Endodermal cell (in vitro differentiated cells): ENCODE measurements at regions not wholly inside any gene's neighbourhood (a gene's known extent, or its start where the extent isn't known, plus 50 kb on each side); places are given as distances from the start of the nearest gene placed in this dataset.

Source experiments
- DNase-seq: peaks from one replicate; pipeline ENCODE4 v3.0.0-alpha.2; 2017
- H3K27ac ChIP-seq: 2 replicates; pipeline ENCODE4 v1.5.1; 2013; ENCODE audit warnings: mild to moderate bottlenecking, low read depth, low read length, moderate library complexity
- H3K27me3 ChIP-seq: 2 replicates; pipeline ENCODE4 v1.6.1; 2013; ENCODE audit warnings: mild to moderate bottlenecking, low read length, moderate library complexity; ENCODE audit not compliant: insufficient read depth, control insufficient read depth, poor library complexity, severe bottlenecking
- H3K36me3 ChIP-seq: 2 replicates; pipeline ENCODE4 v1.7.0; 2013; ENCODE audit warnings: mild to moderate bottlenecking, low read length, moderate library complexity; ENCODE audit not compliant: control insufficient read depth, insufficient read depth
- H3K4me1 ChIP-seq: one replicate; pipeline ENCODE4 v1.7.0; 2013; ENCODE audit warnings: low read length; ENCODE audit not compliant: control insufficient read depth, insufficient read depth
- H3K4me3 ChIP-seq: 2 replicates; pipeline ENCODE4 v1.5.1; 2013; ENCODE audit warnings: mild to moderate bottlenecking, low read length, moderate library complexity
- H3K9ac ChIP-seq: 2 replicates; pipeline ENCODE4 v1.6.1; 2013; ENCODE audit warnings: mild to moderate bottlenecking, low read length, moderate library complexity; ENCODE audit not compliant: poor library complexity, severe bottlenecking; ENCODE audit errors: extremely low read depth
- H3K9me3 ChIP-seq: 2 replicates; pipeline ENCODE4 v1.6.1; 2013; ENCODE audit warnings: mild to moderate bottlenecking, low read length, moderate library complexity; ENCODE audit not compliant: control insufficient read depth
- H3K27ac Mint-ChIP-seq: 2 replicates; pipeline ENCODE4 v1.8.0; 2020; ENCODE audit warnings: mixed read lengths
- H3K27me3 Mint-ChIP-seq: 2 replicates; pipeline ENCODE4 v1.8.0; 2021; ENCODE audit warnings: mild to moderate bottlenecking, mixed read lengths; ENCODE audit not compliant: insufficient read depth
- H3K36me3 Mint-ChIP-seq: 2 replicates; pipeline ENCODE4 v1.8.0; 2020; ENCODE audit warnings: low read depth, mixed read lengths
- H3K4me1 Mint-ChIP-seq: 2 replicates; pipeline ENCODE4 v1.8.0; 2020; ENCODE audit warnings: mixed read lengths
- H3K4me3 Mint-ChIP-seq: 2 replicates; pipeline ENCODE4 v1.8.0; 2020; ENCODE audit warnings: mild to moderate bottlenecking, moderate library complexity, mixed read lengths
- H3K9me3 Mint-ChIP-seq: 2 replicates; pipeline ENCODE4 v1.8.0; 2020; ENCODE audit warnings: mild to moderate bottlenecking, mixed read lengths
- CTCF ChIP-seq: fragments of 200-600 bp; sonication (generic); conservative IDR thresholded peaks from 2 replicates; pipeline ENCODE4 v1.5.0; 2021; ENCODE audit warnings: antibody characterized with exemption, mild to moderate bottlenecking
- WGBS, 2 experiments: methylation state at CpG; one replicate each; pipeline versions ENCODE4 v1.1.5 to v1.1.7; 2013; ENCODE audit warnings: missing lambda C conversion rate in 2 of 2, mixed read lengths in 1 of 2; ENCODE audit not compliant: insufficient coverage in 1 of 2, insufficient read length in 1 of 2; 5-methylcytosine and 5-hydroxymethylcytosine counted together

- Histone ChIP-seq H3K9me3 (no peaks in the 10 kb centered on the region), H3K4me1 (no peaks in the 10 kb centered on the region), H3K4me3 (no peak overlapping the region), H3K27ac (no peak overlapping the region), H3K27me3 (no peaks in the 10 kb centered on the region), H3K36me3 (no peaks in the 10 kb centered on the region), H3K9ac (no peak overlapping the region)
- Mint-ChIP-seq H3K36me3 (no peaks in the 10 kb centered on the region), H3K27ac (no peak overlapping the region), H3K4me3 (no peak overlapping the region), H3K4me1 (no peaks in the 10 kb centered on the region), H3K27me3 (no peaks in the 10 kb centered on the region), H3K9me3 (no peaks in the 10 kb centered on the region)
- 87 to 100% methylated on average over 1 to 2 of the region's 2 CpGs for WGBS, 2 experiments
- DNase-seq, result no peak
- no peak for TF ChIP-seq CTCF
Measured at GRCh38 chr10:76679030-76679429, 958.6 kb downstream of the KCNMA1 start.

GRCh38 chr10:76675951-76676587 lies 961.5 kb downstream of the KCNMA1 start:
- Histone ChIP-seq H3K27ac (no peak overlapping the region), H3K27me3 (no peaks in the 10 kb centered on the region), H3K36me3 (no peaks in the 10 kb centered on the region), H3K9ac (no peak overlapping the region), H3K4me1 (no peaks in the 10 kb centered on the region), H3K9me3 (no peaks in the 10 kb centered on the region), H3K4me3 (no peak overlapping the region)
- Mint-ChIP-seq H3K4me3 (no peak overlapping the region), H3K36me3 (no peaks in the 10 kb centered on the region), H3K27ac (no peak overlapping the region), H3K27me3 (no peaks in the 10 kb centered on the region), H3K4me1 (no peaks in the 10 kb centered on the region), H3K9me3 (no peaks in the 10 kb centered on the region)
- no peak for TF ChIP-seq CTCF
- DNase-seq, result no peak
- WGBS, 2 experiments, result 96 to 100% methylated on average over 1 to 4 of the region's 4 CpGs

GRCh38 chr10:76675561-76675950 lies 962.1 kb downstream of the KCNMA1 start:
- Mint-ChIP-seq H3K4me3 (no peak overlapping the region), H3K4me1 (no peaks in the 10 kb centered on the region), H3K27me3 (no peaks in the 10 kb centered on the region), H3K36me3 (no peaks in the 10 kb centered on the region), H3K27ac (no peak overlapping the region), H3K9me3 (no peaks in the 10 kb centered on the region)
- no peaks in the 10 kb centered on the region for H3K36me3 ChIP-seq
- no peak for DNase-seq
- no peaks in the 10 kb centered on the region for H3K27me3 ChIP-seq
- H3K9me3 ChIP-seq, result no peaks in the 10 kb centered on the region
- no peak overlapping the region for H3K4me3 ChIP-seq
- 87% methylated on average over 3 of the region's 3 CpGs; no CpG with 5 or more reads in 1 of the 2 experiments for WGBS, 2 experiments
- no peak overlapping the region for H3K27ac ChIP-seq
- no peaks in the 10 kb centered on the region for H3K4me1 ChIP-seq
- H3K9ac ChIP-seq, result no peak overlapping the region
- no peak for TF ChIP-seq CTCF
